Heart left ventricle (tissue), 16 donors: ENCODE measurements at regions not wholly inside any gene's neighbourhood (a gene's known extent, or its start where the extent isn't known, plus 50 kb on each side); places are given as distances from the start of the nearest gene placed in this dataset.

Experiments
- ATAC-seq, 4 donors: fragments of 200-7000 bp; cut with Tn5 transposase; one replicate each; pipeline ENCODE4 v1.9.1; 2020 to 2022; ENCODE audit warnings: moderate library complexity in 4 of 4, mild to moderate bottlenecking in 3 of 4, moderate number of reproducible peaks in 1 of 4
- DNase-seq, 5 donors: peaks; one replicate each; pipeline ENCODE4 v3.0.0-alpha.2; 2020
- H3K27ac ChIP-seq, 12 donors: fragments of 200-600 bp; sonication (generic) in 4 of 12; one replicate each; pipeline versions ENCODE4 v1.5.0 to v1.8.0; 2016 to 2022; ENCODE audit warnings: mild to moderate bottlenecking in 2 of 12
- H3K27me3 ChIP-seq, 9 donors: fragments of 200-600 bp; sonication (generic) in 2 of 9; one replicate each; pipeline versions ENCODE4 v1.5.1 to v1.8.0; 2016 to 2022; ENCODE audit warnings: mild to moderate bottlenecking in 3 of 9
- H3K36me3 ChIP-seq, 9 donors: fragments of 200-600 bp; sonication (generic) in 2 of 9; one replicate each; pipeline versions ENCODE4 v1.5.0 to v1.8.0; 2018 to 2022; ENCODE audit warnings: mild to moderate bottlenecking in 2 of 9
- H3K4me1 ChIP-seq, 12 donors: fragments of 200-600 bp; sonication (generic) in 4 of 12; one replicate each; pipeline versions ENCODE4 v1.5.0 to v1.8.0; 2016 to 2022; ENCODE audit warnings: mild to moderate bottlenecking in 3 of 12
- H3K4me3 ChIP-seq, 12 donors: fragments of 200-600 bp; sonication (generic) in 4 of 12; one replicate each; pipeline versions ENCODE4 v1.5.0 to v1.8.0; 2017 to 2022; ENCODE audit warnings: mild to moderate bottlenecking in 9 of 12, moderate library complexity in 4 of 12
- H3K9me3 ChIP-seq, 12 donors: fragments of 200-600 bp; sonication (generic) in 4 of 12; one replicate each; pipeline versions ENCODE4 v1.5.0 to v1.8.0; 2016 to 2022; ENCODE audit warnings: mild to moderate bottlenecking in 1 of 12
- POLR2A ChIP-seq, 2 donors: fragments of 450-650 bp; IDR thresholded peaks; one replicate each; pipeline ENCODE4 v1.6.1; 2017; ENCODE audit warnings: antibody characterized with exemption in 2 of 2, mild to moderate bottlenecking in 2 of 2, moderate library complexity in 2 of 2
- WGBS, 4 donors: extraction: QIAGEN DNeasy Blood & Tissue Kit in 2 of 4; methylation state at CpG; one replicate each; pipeline versions ENCODE4 v1.1.5 to v1.1.7; 2013 to 2018; 5-methylcytosine and 5-hydroxymethylcytosine counted together
- intact Hi-C, 10 donors: fragments of 100-400 bp; cut with DNase I; formaldehyde crosslinking; loops; one replicate each; pipeline versions ENCODE4 v1.11.1 to v1.14.2; 2022
- TF ChIP-seq, protein P1 (sequence below), 12 donors: fragments of 200-600 bp; sonication (generic) in 4 of 12; IDR thresholded peaks; one replicate each; pipeline versions ENCODE4 v1.5.0 to v1.8.0; 2018 to 2022; ENCODE audit warnings: antibody characterized with exemption in 12 of 12, mild to moderate bottlenecking in 5 of 12
- donor health status: ischemic (EF 13 %, LVEDD 7.1; RV severe dilation, severe dysfunction).
- donor health status: healthy with polysubstance abuse.
- donor health status: DM: no; HTN: yes; CAD: no.
- donor health status: DM: no; HTN: no; CAD: no.
- donor health status: ischemic (EF 25% LVEDD 6.9; RV normal size, moderate dysfunction).
- donor health status: ischemic (EF 25% LVEDD 5.7; RV mildly dilated, moderate dysfunction).
- donor health status: healthy.
- donor health status: DM: yes; HTN: yes; CAD: no.
- donor health status: ischemic (EF 35%, LVEDD 5.7; RV mildly dilated, moderate dysfunction).
- donor health status: nonischemic (EF 11% LVEDD 7.7; RV severe dilation, severe dysfunction).
- donor health status: DM: yes; HTN: yes; CAD: no.
- donor health status: PGD.
- donor health status: ischemic (EF 29% LVEDD 5.4; RV normal size, mild dysfunction).
- donor health status: nonischemic (EF 23%, LVEDD 6.1; RV moderate dilation, normal function).

DNA sequence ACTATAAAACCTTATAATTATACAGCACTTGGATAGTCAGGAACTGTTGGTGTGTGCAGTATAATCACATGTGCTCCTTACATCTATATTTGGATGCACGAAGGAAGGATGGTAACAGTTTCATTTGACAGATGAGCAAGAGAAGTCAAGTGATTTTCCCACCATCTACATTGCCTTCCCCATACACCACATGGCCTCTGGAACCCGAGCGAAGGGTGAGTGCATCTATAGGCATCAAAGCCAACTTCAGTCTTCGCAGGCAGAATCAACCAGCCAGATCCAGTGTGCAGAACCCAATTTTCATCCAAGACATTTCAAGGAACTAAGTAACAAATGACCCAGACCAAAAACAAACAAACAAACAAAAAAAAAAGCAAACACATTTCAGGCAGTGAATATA lies 85.1 kb upstream of the BLID start:
- peak overlapping the region in 4 of 12 donors; percentile 39 to 59 (median 52) for H3K4me3 ChIP-seq
- no peaks in the 10 kb centered on the region for H3K27me3 ChIP-seq
- TF ChIP-seq, protein P1, sequence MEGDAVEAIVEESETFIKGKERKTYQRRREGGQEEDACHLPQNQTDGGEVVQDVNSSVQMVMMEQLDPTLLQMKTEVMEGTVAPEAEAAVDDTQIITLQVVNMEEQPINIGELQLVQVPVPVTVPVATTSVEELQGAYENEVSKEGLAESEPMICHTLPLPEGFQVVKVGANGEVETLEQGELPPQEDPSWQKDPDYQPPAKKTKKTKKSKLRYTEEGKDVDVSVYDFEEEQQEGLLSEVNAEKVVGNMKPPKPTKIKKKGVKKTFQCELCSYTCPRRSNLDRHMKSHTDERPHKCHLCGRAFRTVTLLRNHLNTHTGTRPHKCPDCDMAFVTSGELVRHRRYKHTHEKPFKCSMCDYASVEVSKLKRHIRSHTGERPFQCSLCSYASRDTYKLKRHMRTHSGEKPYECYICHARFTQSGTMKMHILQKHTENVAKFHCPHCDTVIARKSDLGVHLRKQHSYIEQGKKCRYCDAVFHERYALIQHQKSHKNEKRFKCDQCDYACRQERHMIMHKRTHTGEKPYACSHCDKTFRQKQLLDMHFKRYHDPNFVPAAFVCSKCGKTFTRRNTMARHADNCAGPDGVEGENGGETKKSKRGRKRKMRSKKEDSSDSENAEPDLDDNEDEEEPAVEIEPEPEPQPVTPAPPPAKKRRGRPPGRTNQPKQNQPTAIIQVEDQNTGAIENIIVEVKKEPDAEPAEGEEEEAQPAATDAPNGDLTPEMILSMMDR (IDR thresholded peaks at IDR 0.05), result no peak
- no peak for TF ChIP-seq POLR2A (IDR thresholded peaks at IDR 0.05)
- WGBS, 4 donors, result 88 to 94% (median 91%) methylated on average over 4 of the region's 4 CpGs
- H3K27ac ChIP-seq, result no peak overlapping the region
- ATAC-seq (no peak), DNase-seq (no peak)
- H3K4me1 ChIP-seq, result peaks cover 0 to 62% (median 20%) of the 10 kb centered on the region in 12 donors
- H3K36me3 ChIP-seq, result no peaks in the 10 kb centered on the region
- no peaks in the 10 kb centered on the region for H3K9me3 ChIP-seq
- intact Hi-C loops, result loop anchor here (5.0 to 10.0 kb wide), 6 partner anchors 94 to 544 kb away; no protein-coding TSS in a partner anchor

DNA sequence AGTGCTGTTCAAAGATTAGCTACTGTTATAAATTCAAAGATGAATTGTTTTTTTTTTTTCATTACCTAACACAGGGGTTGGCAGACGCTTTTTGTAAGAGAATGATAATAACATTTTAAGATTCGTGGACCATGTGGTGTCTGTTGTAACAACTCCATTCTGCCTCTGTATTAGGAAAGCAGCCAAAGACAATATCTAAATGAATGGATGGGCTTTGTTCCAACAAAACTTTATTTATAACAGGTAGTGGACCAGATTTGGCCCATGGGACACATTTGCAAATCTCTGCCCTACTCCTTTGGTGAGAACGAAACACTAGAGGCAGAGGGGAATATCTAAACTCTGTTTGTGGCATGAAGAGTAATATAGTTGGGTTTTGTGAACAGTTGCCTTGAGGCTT lies 83.6 kb upstream of the BLID start:
- Histone ChIP-seq H3K9me3 (no peaks in the 10 kb centered on the region), H3K36me3 (no peaks in the 10 kb centered on the region), H3K4me1 (peaks cover 0 to 63% (median 17%) of the 10 kb centered on the region in 12 donors), H3K4me3 (no peak overlapping the region), H3K27me3 (no peaks in the 10 kb centered on the region), H3K27ac (peak overlapping the region in 1 of 12 donors; percentile 7)
- DNase-seq, result no peak
- TF ChIP-seq POLR2A (IDR thresholded peaks at IDR 0.05), result no peak
- TF ChIP-seq, protein P1 (IDR thresholded peaks at IDR 0.05), result no peak
- WGBS, 4 donors, result 37 to 60% (median 46%) methylated on average over 3 of the region's 3 CpGs
- ATAC-seq, result peak in 1 of 4 donors; percentile 47
- intact Hi-C loops, result loop anchor here (5.0 to 10.0 kb wide), 6 partner anchors 92 to 542 kb away; no protein-coding TSS in a partner anchor

DNA sequence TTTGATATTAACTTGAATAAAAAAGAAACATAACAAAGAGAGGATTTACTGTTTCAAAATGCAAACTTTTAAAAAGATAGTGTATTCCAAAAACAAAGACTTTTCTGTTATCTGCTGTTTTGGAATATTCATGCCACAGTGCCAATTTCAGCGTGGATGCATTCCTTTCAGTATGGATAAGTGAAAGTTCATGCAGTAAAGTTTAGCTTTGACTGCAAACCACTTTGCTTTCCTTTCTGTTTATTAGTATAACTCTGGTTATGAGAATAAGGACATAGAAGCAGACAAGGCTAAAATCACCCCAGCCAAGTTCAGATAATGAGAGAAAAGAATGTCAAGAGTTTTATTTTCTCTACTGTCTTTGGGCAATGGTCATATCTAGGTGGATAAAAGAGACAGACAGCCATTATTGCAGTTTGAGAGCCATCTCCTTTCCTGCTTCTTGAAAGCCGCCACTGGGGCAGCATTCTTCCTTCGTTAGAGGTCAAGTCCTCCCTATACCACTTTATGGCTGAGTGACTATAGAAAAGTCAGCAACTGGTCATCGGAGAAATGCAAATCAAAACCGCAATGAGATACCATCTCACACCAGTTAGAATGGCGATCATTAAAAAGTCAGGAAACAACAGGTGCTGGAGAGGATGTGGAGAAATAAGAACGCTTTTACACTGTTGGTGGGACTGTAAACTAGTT lies 82.4 kb upstream of the BLID start:
- H3K4me1 ChIP-seq, result peaks cover 0 to 54% (median 17%) of the 10 kb centered on the region in 12 donors
- no peak for TF ChIP-seq POLR2A (IDR thresholded peaks at IDR 0.05)
- TF ChIP-seq, protein P1 (IDR thresholded peaks at IDR 0.05), result no peak
- H3K36me3 ChIP-seq, result no peaks in the 10 kb centered on the region
- intact Hi-C loops, result loop anchor here in 1 of 10 donors (5.0 kb wide), 1 partner anchor 96 kb away; no protein-coding TSS in a partner anchor
- peak overlapping the region in 2 of 12 donors; percentile 41 to 55 for H3K27ac ChIP-seq
- H3K4me3 ChIP-seq, result no peak overlapping the region
- DNase-seq (no peak), ATAC-seq (no peak)
- 83 to 89% (median 87%) methylated on average over 7 of the region's 7 CpGs for WGBS, 4 donors
- H3K27me3 ChIP-seq, result no peaks in the 10 kb centered on the region
- H3K9me3 ChIP-seq, result no peaks in the 10 kb centered on the region
